HT-29 (cell line): ENCODE measurements at regions not wholly inside any gene's neighbourhood (a gene's known extent, or its start where the extent isn't known, plus 50 kb on each side); places are given as distances from the start of the nearest gene placed in this dataset.
A peak's percentile ranks its signal among the peaks of the same experiment; 100 is the strongest.
"Not testable (repeated sequence)": the region's sequence is repeated elsewhere in the genome, so short reads cannot be mapped to it uniquely, and the experiment has no call there.

Experiments used
- DNase-seq: peaks from one replicate; pipeline ENCODE4 v3.0.0-alpha.2; 2015; ENCODE audit warnings: low spot score

DNA sequence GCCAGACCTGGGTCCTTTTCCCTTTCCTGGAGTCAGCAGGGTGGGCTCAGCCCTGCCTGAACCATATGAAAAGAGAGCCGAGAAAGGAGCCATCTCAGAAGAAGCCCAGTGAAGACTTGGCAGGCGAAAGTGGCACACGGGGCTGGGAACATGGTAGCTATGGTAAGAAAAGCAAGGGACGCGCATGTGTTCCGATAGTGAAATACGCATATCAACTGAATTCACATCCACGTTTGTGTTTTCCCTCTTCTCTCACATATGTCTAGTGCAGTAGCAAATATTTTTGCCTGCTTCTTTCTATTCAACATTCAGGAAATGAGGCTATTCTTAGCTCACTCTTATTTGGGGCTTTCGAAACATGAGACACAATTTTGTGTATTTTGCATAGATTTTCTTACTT is 54.1 kb upstream of the PEG3 start:
- no peak for DNase-seq

DNA sequence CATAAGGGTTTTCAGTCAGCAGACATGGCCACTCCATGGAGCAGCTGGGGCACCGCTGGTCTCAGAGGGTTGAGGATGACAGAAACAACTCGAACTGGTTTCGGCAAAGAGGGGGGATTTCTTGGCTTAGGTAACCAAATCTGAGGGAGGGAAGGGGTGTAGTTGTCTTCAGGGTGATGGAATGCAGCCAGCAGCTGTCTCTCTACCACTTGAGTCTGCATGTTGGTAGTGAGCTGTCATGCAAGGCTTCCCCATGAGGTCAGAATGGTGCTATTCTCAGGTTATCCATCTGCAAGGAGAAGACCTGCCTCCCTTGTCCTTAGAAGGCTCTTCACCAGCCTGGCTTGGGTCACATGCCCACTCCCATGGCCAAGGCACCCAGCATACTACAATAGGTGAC is 55.6 kb upstream of the PEG3 start:
- DNase-seq: no peak

- DNase-seq: no peak
These were observed 59.4 kb upstream of the PEG3 start for GRCh38 chr19:56899943-56900342.

DNA sequence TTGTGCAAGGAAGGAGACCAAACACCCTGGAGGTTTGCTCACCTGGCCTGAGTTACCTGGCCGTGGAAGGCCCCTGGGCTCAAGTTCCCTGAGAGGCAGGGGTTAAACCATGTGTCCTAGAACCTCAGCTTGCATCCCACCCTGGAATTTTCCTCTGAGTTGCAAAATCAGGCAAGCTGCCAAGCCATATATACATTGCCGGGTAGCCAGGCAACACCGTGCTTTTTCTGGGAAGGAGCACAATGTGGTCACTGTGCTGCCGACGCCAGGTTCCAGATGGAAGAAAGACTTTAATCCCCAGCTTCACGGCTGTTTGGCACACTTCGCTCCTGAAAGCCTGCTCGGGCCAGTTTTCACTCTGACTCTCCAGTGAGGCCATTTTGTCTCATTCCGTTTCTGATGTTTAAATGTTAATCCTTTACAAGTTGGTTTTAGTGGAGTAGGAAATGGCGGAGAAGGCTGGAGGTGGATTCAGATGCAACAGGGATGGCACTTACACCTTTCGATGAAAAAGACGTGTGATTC is 60.1 kb upstream of the PEG3 start:
- peak; percentile 8 for DNase-seq

GRCh38 chr19:56905631-56906150 is 65.2 kb upstream of the PEG3 start:
- no peak for DNase-seq

DNA sequence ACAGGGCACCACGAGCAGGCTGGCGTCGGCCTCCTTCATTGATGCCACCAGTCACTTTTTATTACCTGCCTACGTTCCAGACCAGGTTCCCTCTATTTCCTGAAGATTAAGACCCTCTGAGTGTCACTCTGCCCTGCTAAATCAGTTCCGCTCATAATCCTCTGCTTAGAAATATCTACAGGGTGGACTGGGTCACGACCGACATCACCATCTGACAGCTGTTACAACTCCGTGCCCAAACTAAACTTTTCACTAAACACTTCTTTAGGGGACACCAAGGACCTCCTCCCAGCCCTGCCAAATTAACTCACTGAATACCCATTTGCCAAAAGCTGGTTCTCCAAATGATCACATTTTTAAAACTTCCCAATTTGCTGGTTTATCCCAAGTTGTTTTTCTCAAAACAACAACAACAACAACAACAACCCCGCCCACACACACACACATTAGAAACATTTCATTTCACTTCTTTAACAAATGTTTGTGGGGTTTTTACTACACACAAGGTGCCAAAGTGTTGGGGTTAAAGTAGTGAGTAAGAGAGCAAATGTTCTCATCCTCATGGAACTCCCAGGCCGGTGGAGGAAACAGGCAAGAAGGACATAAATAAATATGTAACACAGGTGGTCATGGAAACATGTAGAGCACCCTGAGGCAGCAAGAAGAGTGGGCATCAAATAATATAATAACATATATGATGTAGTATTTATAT is 72.0 kb upstream of the PEG3 start:
- DNase-seq: no peak

DNA sequence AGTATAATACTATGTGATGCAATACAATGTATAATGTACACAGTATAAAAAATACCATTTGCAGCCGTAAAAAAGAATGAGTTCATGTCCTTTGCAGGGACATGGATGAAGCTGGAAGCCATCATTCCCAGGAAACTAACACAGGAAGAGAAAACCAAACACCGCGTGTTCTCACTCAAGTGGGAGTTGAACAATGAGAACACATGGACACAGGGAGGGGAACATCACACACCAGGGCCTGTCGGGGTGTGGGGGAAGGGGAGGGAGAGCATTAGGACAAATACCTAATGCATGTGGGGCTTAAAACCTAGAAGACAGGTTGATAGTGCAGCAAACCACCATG is 72.6 kb upstream of the PEG3 start:
- DNase-seq: not testable (repeated sequence)

- DNase-seq: no peak
These were observed 76.0 kb upstream of the PEG3 start for GRCh38 chr19:56916528-56916927.

GRCh38 chr19:56917529-56917928 is 77.0 kb upstream of the PEG3 start:
- no peak for DNase-seq

DNA sequence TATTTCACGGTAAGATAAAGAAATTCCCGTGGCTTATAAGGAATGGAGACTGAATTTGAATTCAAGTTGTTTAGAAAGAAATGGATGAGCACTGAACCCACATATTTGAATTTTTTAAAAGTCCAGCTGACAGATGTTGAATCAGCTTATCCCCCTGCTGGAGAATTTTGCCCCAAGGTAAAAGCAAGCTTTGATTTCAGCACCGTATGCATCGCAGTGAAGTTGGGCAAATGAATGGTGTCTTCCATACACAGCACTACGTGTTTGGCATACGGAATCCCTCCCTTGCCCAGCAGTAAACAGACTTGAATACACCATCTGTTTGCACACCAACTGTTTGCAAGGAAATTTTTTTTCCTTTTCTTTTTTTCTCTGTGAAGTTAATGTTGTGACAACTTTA is 77.5 kb upstream of the PEG3 start:
- DNase-seq: no peak

DNA sequence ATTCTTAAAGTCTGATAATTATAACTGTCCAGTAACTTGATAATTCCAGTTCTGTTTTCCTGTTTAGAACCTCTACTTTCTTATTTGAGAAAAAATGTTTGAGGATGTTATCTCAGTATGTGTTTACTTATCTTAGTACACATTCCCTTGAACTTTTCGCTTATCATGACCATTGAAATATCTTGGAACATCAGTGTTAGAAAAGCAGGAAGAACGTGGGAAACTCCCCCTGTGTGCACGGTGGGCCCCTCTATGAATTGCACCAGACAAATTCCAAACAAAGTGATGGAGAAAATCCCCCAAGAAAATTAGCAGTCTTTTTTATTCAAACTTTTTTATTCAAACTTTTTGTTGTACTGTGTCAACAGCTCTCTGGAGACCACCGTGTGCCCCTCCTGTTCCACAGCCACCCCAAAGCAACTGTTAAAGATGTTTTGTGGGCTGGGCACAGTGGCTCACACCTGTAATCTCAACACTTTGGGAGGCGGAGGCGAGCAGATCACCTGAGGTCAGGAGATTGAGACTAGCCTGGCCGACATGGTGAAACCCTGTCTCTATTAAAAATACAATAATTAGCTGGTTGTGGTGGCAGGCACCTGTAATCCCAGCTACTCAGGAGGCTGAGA is 78.3 kb upstream of the PEG3 start:
- no peak for DNase-seq

DNA sequence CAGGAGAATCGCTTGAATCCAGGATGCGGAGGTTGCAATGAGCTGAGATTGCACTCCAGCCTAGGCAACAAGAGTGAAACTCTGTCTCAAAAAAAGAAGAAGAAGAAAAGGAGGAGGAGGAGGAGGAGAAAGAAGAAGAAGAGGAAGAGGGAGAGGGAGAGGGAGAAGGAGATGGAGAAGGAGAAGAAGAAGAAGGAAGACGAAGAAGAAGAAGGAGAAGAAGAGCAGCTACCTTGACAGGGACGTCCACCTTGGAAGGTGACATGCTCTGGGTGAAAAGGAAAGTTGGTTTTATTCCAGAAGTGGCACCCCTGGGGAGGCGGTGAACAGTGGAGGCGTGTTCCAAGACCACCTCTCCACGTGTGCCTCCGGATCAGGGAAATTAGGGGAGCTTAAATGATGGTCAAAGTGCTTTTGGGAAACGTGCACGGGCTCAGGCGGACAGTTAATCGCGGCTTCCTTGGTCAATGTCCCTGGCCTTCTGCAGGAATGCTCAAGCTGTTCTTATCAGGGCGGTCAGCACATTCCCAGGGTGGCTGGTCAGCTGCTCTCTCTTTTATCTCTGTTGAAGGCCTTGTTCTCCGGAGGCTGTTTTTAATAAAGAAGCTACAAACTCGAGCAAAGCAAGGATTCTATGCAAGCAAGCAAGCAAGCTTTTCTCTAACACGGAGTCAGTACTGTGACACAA is 78.9 kb upstream of the PEG3 start:
- no peak for DNase-seq

DNA sequence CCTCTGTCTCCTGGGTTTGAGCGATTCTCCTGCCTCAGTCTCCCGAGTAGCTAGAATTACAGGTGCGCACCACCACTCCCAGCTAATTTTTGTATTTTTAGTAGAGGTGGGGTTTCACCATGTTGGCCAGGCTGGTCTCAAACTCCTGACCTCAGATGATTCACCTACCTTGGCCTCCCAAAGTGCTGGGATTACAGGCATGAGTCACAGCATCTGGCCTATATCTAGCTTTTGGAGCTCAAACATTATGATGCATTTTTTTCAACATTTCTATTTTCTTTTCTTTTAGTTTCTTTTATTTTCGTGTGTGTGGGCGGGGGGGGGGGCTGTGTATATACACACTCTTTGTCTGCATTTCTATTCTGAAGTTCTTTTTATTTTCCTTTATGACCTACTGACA is 85.6 kb upstream of the PEG3 start:
- DNase-seq: not testable (repeated sequence)

DNA sequence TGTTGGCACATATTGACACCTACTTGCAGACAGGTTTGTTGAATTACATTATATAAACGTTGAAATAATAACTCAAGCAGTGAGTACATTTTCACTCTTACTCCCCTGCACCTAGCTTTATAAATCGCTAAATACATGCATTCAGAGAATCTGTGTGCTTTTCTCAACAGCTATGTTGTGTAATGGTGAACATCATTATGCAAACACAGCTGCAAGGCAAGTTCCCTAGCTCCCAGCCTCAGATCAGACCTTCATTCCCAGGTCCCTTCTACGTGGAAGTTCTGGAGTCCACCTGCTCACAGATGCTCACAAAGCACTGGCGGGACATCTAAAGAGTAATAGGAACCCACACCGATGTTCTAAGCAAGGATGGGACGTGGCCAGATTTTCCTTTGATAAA is 86.8 kb upstream of the PEG3 start:
- DNase-seq: no peak

GRCh38 chr19:56927791-56928207 is 87.3 kb upstream of the PEG3 start:
- DNase-seq: no peak

GRCh38 chr19:56930647-56931535 is 90.4 kb upstream of the PEG3 start:
- DNase-seq: no peak

DNA sequence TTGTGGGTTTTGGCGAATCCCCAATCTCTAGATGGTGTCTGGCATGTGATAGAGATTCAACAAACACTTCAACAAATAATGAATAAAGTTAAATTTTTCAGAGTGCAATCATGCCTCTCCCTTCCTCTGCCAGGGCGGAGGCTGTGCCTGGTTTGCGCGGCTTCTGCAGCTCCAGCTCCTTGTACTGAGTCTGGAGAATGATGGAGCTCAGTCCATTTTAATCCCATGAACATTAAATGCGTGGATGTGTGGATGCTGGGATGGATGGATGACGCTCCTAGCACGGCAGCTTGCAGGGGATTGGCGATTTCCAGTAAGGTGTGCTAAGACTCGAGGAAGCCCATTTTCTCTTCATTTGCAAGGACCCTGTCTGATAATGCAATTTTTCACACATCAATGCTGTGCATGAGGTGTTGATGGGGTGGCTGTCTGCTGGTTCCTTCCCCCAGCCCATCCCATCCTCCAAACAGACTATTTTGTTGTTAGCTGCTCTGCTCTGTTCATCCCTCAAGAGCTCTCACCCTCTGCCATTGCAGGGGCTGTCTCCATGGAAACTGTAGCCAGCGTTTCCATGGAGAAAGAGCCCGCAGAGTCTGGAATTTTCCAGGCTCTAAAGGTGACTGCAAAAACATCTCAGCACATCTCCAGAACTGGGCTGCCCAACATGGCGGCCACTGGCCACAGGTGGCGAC is 92.6 kb upstream of the PEG3 start:
- DNase-seq: no peak

GRCh38 chr19:56934438-56935090 is 94.0 kb upstream of the PEG3 start:
- no peak for DNase-seq

DNA sequence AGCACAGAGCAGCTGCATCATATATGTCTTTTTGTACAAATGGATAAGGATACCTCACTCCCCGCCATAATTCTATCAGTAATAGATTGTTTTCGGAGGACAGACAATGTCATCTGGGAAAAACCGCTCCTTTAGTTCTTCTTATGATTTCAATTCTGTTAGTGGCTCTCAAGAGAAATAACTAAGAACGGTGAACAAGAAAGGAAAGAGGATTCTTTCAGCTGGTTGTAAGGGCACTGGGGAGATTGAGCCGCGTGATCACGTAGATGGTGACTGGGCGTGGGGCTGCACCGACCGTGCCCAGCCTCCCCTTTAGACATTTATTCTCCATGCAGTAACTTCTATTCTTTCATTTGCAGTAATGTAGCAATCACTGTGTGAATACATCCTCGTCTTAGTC is 99.4 kb upstream of the PEG3 start:
- DNase-seq: no peak

DNA sequence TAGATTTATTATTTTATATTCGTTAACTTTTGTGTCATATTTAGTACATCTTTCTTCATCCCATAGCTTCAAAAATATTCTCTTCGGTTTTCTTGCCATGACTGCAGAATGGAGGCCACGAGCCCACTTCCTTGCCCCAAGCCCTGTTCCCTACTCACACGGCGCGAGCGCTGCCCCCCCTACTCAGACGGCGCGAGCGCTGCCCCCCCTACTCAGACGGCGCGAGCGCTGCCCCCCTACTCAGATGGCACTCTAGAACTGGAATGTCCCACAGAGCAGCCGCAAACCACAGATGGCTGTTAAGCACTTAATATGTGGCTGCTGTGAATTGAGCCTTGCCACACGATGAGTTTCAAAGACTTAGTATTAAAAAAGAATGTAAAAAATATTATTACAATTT is 102.2 kb upstream of the PEG3 start:
- DNase-seq: no peak

GRCh38 chr19:56946159-56946558 is 105.6 kb upstream of the PEG3 start:
- no peak for DNase-seq
